ENCODE measurements at regions not wholly inside any gene's neighbourhood (a gene's known extent, or its start where the extent isn't known, plus 50 kb on each side); places are given as distances from the start of the nearest gene placed in this dataset.
"Not testable (repeated sequence)": the region's sequence is repeated elsewhere in the genome, so short reads cannot be mapped to it uniquely, and the experiment has no call there.

- no peak for DNase-seq
These were observed 113.7 kb upstream of the WARS2 start for GRCh38 chr1:119254067-119254720.

- DNase-seq: not testable (repeated sequence)
These were observed 112.5 kb upstream of the HAO2 start for GRCh38 chr1:119256089-119256488.

GRCh38 chr1:119260506-119260905 is 108.1 kb upstream of the HAO2 start:
- DNase-seq: no peak

- DNase-seq: no peak
These were observed 102.2 kb upstream of the HAO2 start for GRCh38 chr1:119266386-119266785.

GRCh38 chr1:119266858-119267257 is 101.7 kb upstream of the HAO2 start:
- DNase-seq: no peak

GRCh38 chr1:119267288-119267687 is 101.3 kb upstream of the HAO2 start:
- not testable (repeated sequence) for DNase-seq

- no peak for DNase-seq
These were observed 99.7 kb upstream of the HAO2 start for GRCh38 chr1:119268879-119269278.

- peak; percentile 65 for DNase-seq
These were observed 93.1 kb upstream of the HAO2 start for GRCh38 chr1:119275145-119276134.

- no peak for DNase-seq
These were observed 92.0 kb upstream of the HAO2 start for GRCh38 chr1:119276558-119276957.

GRCh38 chr1:119279456-119280381 is 88.9 kb upstream of the HAO2 start:
- no peak for DNase-seq

GRCh38 chr1:119285482-119285881 is 83.1 kb upstream of the HAO2 start:
- DNase-seq: no peak

GRCh38 chr1:119286587-119287181 is 81.9 kb upstream of the HAO2 start:
- no peak for DNase-seq

GRCh38 chr1:119288751-119289150 is 79.8 kb upstream of the HAO2 start:
- DNase-seq: no peak

GRCh38 chr1:119290297-119290696 is 78.3 kb upstream of the HAO2 start:
- DNase-seq: no peak

- DNase-seq: no peak
These were observed 76.9 kb upstream of the HAO2 start for GRCh38 chr1:119291611-119292206.

- no peak for DNase-seq
These were observed 74.8 kb upstream of the HAO2 start for GRCh38 chr1:119293797-119294196.

- DNase-seq: no peak
These were observed 74.4 kb upstream of the HAO2 start for GRCh38 chr1:119294199-119294598.

- DNase-seq: no peak
These were observed 73.9 kb upstream of the HAO2 start for GRCh38 chr1:119294722-119295121.

GRCh38 chr1:119298687-119299303 is 69.8 kb upstream of the HAO2 start:
- DNase-seq: no peak

GRCh38 chr1:119302011-119302410 is 66.6 kb upstream of the HAO2 start:
- no peak for DNase-seq

- DNase-seq: no peak
These were observed 60.4 kb upstream of the HAO2 start for GRCh38 chr1:119308130-119308700.
